Neuronal stem cell (in vitro differentiated cells): ENCODE measurements at regions not wholly inside any gene's neighbourhood (a gene's known extent, or its start where the extent isn't known, plus 50 kb on each side); places are given as distances from the start of the nearest gene placed in this dataset.

ENCODE experiments used
- DNase-seq: peaks from one replicate; pipeline ENCODE4 v3.0.0-alpha.2; 2013; ENCODE audit warnings: low spot score
- H2AFZ ChIP-seq: one replicate; pipeline ENCODE4 v1.6.1; 2013; ENCODE audit warnings: mild to moderate bottlenecking, low read length, inconsistent platforms
- H2AK5ac ChIP-seq: 2 replicates; pipeline ENCODE4 v1.6.1; 2013; ENCODE audit warnings: low read depth, mild to moderate bottlenecking, inconsistent platforms, low read length, moderate library complexity, mixed read lengths
- H2BK120ac ChIP-seq: 2 replicates; pipeline ENCODE4 v1.6.1; 2013; ENCODE audit warnings: low read depth, mild to moderate bottlenecking, inconsistent platforms, low read length, moderate library complexity, mixed read lengths
- H2BK12ac ChIP-seq: one replicate; pipeline ENCODE4 v1.6.1; 2013; ENCODE audit warnings: low read length, inconsistent platforms
- H2BK15ac ChIP-seq: 2 replicates; pipeline ENCODE4 v1.6.1; 2013; ENCODE audit warnings: mild to moderate bottlenecking, low read length, inconsistent platforms, mixed read lengths
- H2BK5ac ChIP-seq: one replicate; pipeline ENCODE4 v1.6.1; 2013; ENCODE audit warnings: inconsistent platforms, mild to moderate bottlenecking, low read length, moderate library complexity
- H3K14ac ChIP-seq: one replicate; pipeline ENCODE4 v1.6.1; 2013; ENCODE audit warnings: low read length, inconsistent platforms
- H3K18ac ChIP-seq: 2 replicates; pipeline ENCODE4 v1.6.1; 2013; ENCODE audit warnings: low read length, inconsistent platforms
- H3K23ac ChIP-seq: 2 replicates; pipeline ENCODE4 v1.6.1; 2013; ENCODE audit warnings: low read depth, mild to moderate bottlenecking, mixed read lengths, low read length, inconsistent platforms; ENCODE audit not compliant: poor library complexity
- H3K27ac ChIP-seq: replicated peaks from 3 replicates; pipeline ENCODE4 v1.5.1; 2013; ENCODE audit warnings: low read length, inconsistent platforms
- H3K27me3 ChIP-seq, 3 experiments: 2 replicates each; pipeline ENCODE4 v1.6.1; 2013; ENCODE audit warnings: low read length in 3 of 3, mild to moderate bottlenecking in 2 of 3, inconsistent platforms in 1 of 3, low read depth in 1 of 3, mixed read lengths in 1 of 3, moderate library complexity in 1 of 3; ENCODE audit not compliant: control insufficient read depth in 3 of 3, insufficient read depth in 3 of 3
- H3K36me3 ChIP-seq, 2 donors: replicated peaks in 1 of 2; 2 replicates each; pipeline ENCODE4 v1.6.1; 2013; ENCODE audit warnings: low read length in 2 of 2; ENCODE audit not compliant: control insufficient read depth in 2 of 2, insufficient read depth in 2 of 2
- H3K4ac ChIP-seq: 2 replicates; pipeline ENCODE4 v1.6.1; 2013; ENCODE audit warnings: inconsistent platforms, mild to moderate bottlenecking, low read length, moderate library complexity
- H3K4me1 ChIP-seq, 2 donors: 1 replicate in 1 of 2; 2 replicates in 1 of 2; pipeline ENCODE4 v1.6.1; 2013; ENCODE audit warnings: low read length in 2 of 2, low read depth in 1 of 2; ENCODE audit not compliant: control insufficient read depth in 2 of 2, insufficient read depth in 1 of 2
- H3K4me2 ChIP-seq: one replicate; pipeline ENCODE4 v1.6.1; 2013; ENCODE audit warnings: mild to moderate bottlenecking, low read length, inconsistent platforms; ENCODE audit not compliant: insufficient read depth, poor library complexity, severe bottlenecking
- H3K4me3 ChIP-seq, 2 donors: 2 replicates each; pipeline ENCODE4 v1.5.1; 2013; ENCODE audit warnings: low read length in 2 of 2, mild to moderate bottlenecking in 2 of 2, inconsistent platforms in 1 of 2, moderate library complexity in 1 of 2
- H3K79me1 ChIP-seq: one replicate; pipeline ENCODE4 v1.6.1; 2013; ENCODE audit warnings: low read depth, mild to moderate bottlenecking, inconsistent platforms, low read length, moderate library complexity
- H3K9ac ChIP-seq: one replicate; pipeline ENCODE4 v1.6.1; 2013; ENCODE audit warnings: mild to moderate bottlenecking, low read depth, low read length, inconsistent platforms; ENCODE audit not compliant: poor library complexity
- H3K9me3 ChIP-seq, 2 donors: replicated peaks in 1 of 2; 2 replicates each; pipeline versions ENCODE3 to v1.6.1; 2013; ENCODE audit warnings: low read length in 2 of 2, mild to moderate bottlenecking in 2 of 2, inconsistent platforms in 1 of 2, low read depth in 1 of 2, mixed read lengths in 1 of 2, moderate library complexity in 1 of 2; ENCODE audit not compliant: control insufficient read depth in 2 of 2, insufficient read depth in 1 of 2
- H4K8ac ChIP-seq: one replicate; pipeline ENCODE4 v1.6.1; 2013; ENCODE audit warnings: low read depth, mild to moderate bottlenecking, inconsistent platforms, low read length, moderate library complexity
- H4K91ac ChIP-seq: one replicate; pipeline ENCODE4 v1.6.1; 2013; ENCODE audit warnings: low read length, low read depth, mild to moderate bottlenecking, inconsistent platforms; ENCODE audit not compliant: poor library complexity
- WGBS, 2 donors: extraction: QIAGEN DNeasy Blood & Tissue Kit; methylation state at CpG; one replicate each; pipeline ENCODE4 v1.1.7; 2013; ENCODE audit warnings: missing lambda C conversion rate in 2 of 2, mixed read lengths in 1 of 2; ENCODE audit not compliant: insufficient read length in 2 of 2, insufficient replicate concordance in 1 of 2; ENCODE audit errors: extremely low coverage in 2 of 2; 5-methylcytosine and 5-hydroxymethylcytosine counted together

GRCh38 chr11:134478611-134479010 lies 66.6 kb upstream of the B3GAT1 start:
- no peak overlapping the region for H3K4me2 ChIP-seq
- H3K9ac ChIP-seq, result no peak overlapping the region
- no peak overlapping the region for H2BK15ac ChIP-seq
- H3K79me1 ChIP-seq, result no peaks in the 10 kb centered on the region
- no peak overlapping the region for H3K27ac ChIP-seq
- H3K4me3 ChIP-seq, result no peak overlapping the region
- no peaks in the 10 kb centered on the region for H3K36me3 ChIP-seq
- H2AK5ac ChIP-seq, result no peak overlapping the region
- H3K9me3 ChIP-seq, result no peaks in the 10 kb centered on the region
- no peaks in the 10 kb centered on the region for H3K4me1 ChIP-seq
- no peak overlapping the region for H3K23ac ChIP-seq
- no peak overlapping the region for H3K18ac ChIP-seq
- H4K91ac ChIP-seq, result no peak overlapping the region
- H3K14ac ChIP-seq, result no peak overlapping the region
- no peak overlapping the region for H3K4ac ChIP-seq
- H3K27me3 ChIP-seq, result peaks cover 0 to 35% (median 0%) of the 10 kb centered on the region in 3 experiments
- H2BK5ac ChIP-seq, result no peak overlapping the region
- DNase-seq, result no peak
- H4K8ac ChIP-seq, result no peak overlapping the region
- no peak overlapping the region for H2BK120ac ChIP-seq
- no CpG with 5 or more reads among the region's 2 CpGs for WGBS, 2 donors
- H2AFZ ChIP-seq, result no peak overlapping the region
- H2BK12ac ChIP-seq, result no peak overlapping the region

GRCh38 chr11:134478176-134478575 lies 66.1 kb upstream of the B3GAT1 start:
- no peak overlapping the region for H3K4me3 ChIP-seq
- no peaks in the 10 kb centered on the region for H3K9me3 ChIP-seq
- no peaks in the 10 kb centered on the region for H3K36me3 ChIP-seq
- no peak overlapping the region for H3K9ac ChIP-seq
- WGBS, 2 donors, result no CpG with 5 or more reads among the region's 7 CpGs
- H3K18ac ChIP-seq, result no peak overlapping the region
- H3K27me3 ChIP-seq, result peaks cover 0 to 34% (median 0%) of the 10 kb centered on the region in 3 experiments
- no peak overlapping the region for H3K23ac ChIP-seq
- no peaks in the 10 kb centered on the region for H3K4me1 ChIP-seq
- H3K14ac ChIP-seq, result no peak overlapping the region
- H3K27ac ChIP-seq, result no peak overlapping the region
- no peak overlapping the region for H2AFZ ChIP-seq
- no peak overlapping the region for H2BK5ac ChIP-seq
- no peak overlapping the region for H3K4ac ChIP-seq
- H4K8ac ChIP-seq, result no peak overlapping the region
- H3K4me2 ChIP-seq, result no peak overlapping the region
- H2BK120ac ChIP-seq, result no peak overlapping the region
- no peak overlapping the region for H2BK12ac ChIP-seq
- no peak overlapping the region for H2AK5ac ChIP-seq
- H2BK15ac ChIP-seq, result no peak overlapping the region
- DNase-seq, result no peak
- H4K91ac ChIP-seq, result no peak overlapping the region
- no peaks in the 10 kb centered on the region for H3K79me1 ChIP-seq

- Histone ChIP-seq H3K27ac (no peak overlapping the region), H3K27me3 (peaks cover 0 to 34% (median 0%) of the 10 kb centered on the region in 3 experiments), H3K4me3 (no peak overlapping the region), H2AK5ac (no peak overlapping the region), H3K9me3 (no peaks in the 10 kb centered on the region), H3K36me3 (no peaks in the 10 kb centered on the region), H3K4ac (no peak overlapping the region), H2BK5ac (no peak overlapping the region), H2BK15ac (no peak overlapping the region), H3K4me1 (no peaks in the 10 kb centered on the region), H2BK120ac (no peak overlapping the region), H4K91ac (no peak overlapping the region), H2AFZ (no peak overlapping the region), H3K23ac (no peak overlapping the region), H2BK12ac (no peak overlapping the region), H4K8ac (no peak overlapping the region), H3K9ac (no peak overlapping the region), H3K4me2 (no peak overlapping the region), H3K14ac (no peak overlapping the region), H3K18ac (no peak overlapping the region), H3K79me1 (no peaks in the 10 kb centered on the region)
- no peak for DNase-seq
- WGBS, 2 donors, result no CpG with 5 or more reads among the region's 2 CpGs
Observed at GRCh38 chr11:134477486-134477885, 65.4 kb upstream of the B3GAT1 start.

GRCh38 chr11:134476435-134477021 lies 64.5 kb upstream of the B3GAT1 start:
- H3K9ac ChIP-seq, result no peak overlapping the region
- no peaks in the 10 kb centered on the region for H3K79me1 ChIP-seq
- no peaks in the 10 kb centered on the region for H3K9me3 ChIP-seq
- no peaks in the 10 kb centered on the region for H3K36me3 ChIP-seq
- peaks cover 0 to 32% (median 0%) of the 10 kb centered on the region in 3 experiments for H3K27me3 ChIP-seq
- no peak overlapping the region for H3K4me3 ChIP-seq
- no peak overlapping the region for H3K23ac ChIP-seq
- no peaks in the 10 kb centered on the region for H3K4me1 ChIP-seq
- no peak overlapping the region for H2BK5ac ChIP-seq
- no peak overlapping the region for H3K18ac ChIP-seq
- WGBS, 2 donors, result no CpG with 5 or more reads among the region's 11 CpGs
- no peak overlapping the region for H4K91ac ChIP-seq
- H2BK12ac ChIP-seq, result no peak overlapping the region
- no peak overlapping the region for H2AK5ac ChIP-seq
- no peak overlapping the region for H3K14ac ChIP-seq
- no peak overlapping the region for H2BK120ac ChIP-seq
- DNase-seq, result peak; percentile 62
- no peak overlapping the region for H2BK15ac ChIP-seq
- H2AFZ ChIP-seq, result no peak overlapping the region
- H3K4ac ChIP-seq, result no peak overlapping the region
- no peak overlapping the region for H4K8ac ChIP-seq
- H3K4me2 ChIP-seq, result no peak overlapping the region
- no peak overlapping the region for H3K27ac ChIP-seq
